Right lobe of liver (tissue), 4 donors: ENCODE measurements at regions not wholly inside any gene's neighbourhood (a gene's known extent, or its start where the extent isn't known, plus 50 kb on each side); places are given as distances from the start of the nearest gene placed in this dataset.

Experiments
- CTCF ChIP-seq, 4 donors: fragments of 200-600 bp in 3 of 4; fragments of 450-650 bp in 1 of 4; IDR thresholded peaks; one replicate each; pipeline versions ENCODE4 v1.5.1 to v1.8.0; 2016 to 2022; ENCODE audit warnings: antibody characterized with exemption in 4 of 4, mild to moderate bottlenecking in 2 of 4
- POLR2A ChIP-seq: fragments of 450-650 bp; IDR thresholded peaks from one replicate; pipeline ENCODE4 v1.6.1; 2017; ENCODE audit warnings: antibody characterized with exemption, mild to moderate bottlenecking
- donor health status: DM: no; HTN: no; CAD: no.
- donor health status: DM: no; HTN: no; CAD: no.
- donor health status: DM: no; HTN: yes; CAD: no.

- TF ChIP-seq POLR2A = no peak
- TF ChIP-seq CTCF (IDR thresholded peaks at IDR 0.05) = no peak
These were observed 62.0 kb upstream of the LEKR1 start for GRCh38 chr3:156763931-156764720.
